DOHH2 (cell line): ENCODE measurements at regions not wholly inside any gene's neighbourhood (a gene's known extent, or its start where the extent isn't known, plus 50 kb on each side); places are given as distances from the start of the nearest gene placed in this dataset.

Experiments used
- H3F3A ChIP-seq: fragments of 200-600 bp; sonication (generic), shearing (Covaris generic); 2 replicates; pipeline ENCODE4 v1.6.0; 2016; ENCODE audit warnings: antibody characterized with exemption, mild to moderate bottlenecking; ENCODE audit not compliant: control insufficient read depth, insufficient read depth
- H3K27ac ChIP-seq: fragments of 200-600 bp; sonication (generic); 2 replicates; pipeline ENCODE4 v1.5.1; 2014; ENCODE audit warnings: low read depth, mild to moderate bottlenecking, low read length, moderate library complexity
- H3K27me3 ChIP-seq: fragments of 200-600 bp; sonication (generic); 2 replicates; pipeline ENCODE4 v1.6.1; 2014; ENCODE audit warnings: mild to moderate bottlenecking, low read length, mixed read lengths; ENCODE audit not compliant: control insufficient read depth
- H3K36me3 ChIP-seq: fragments of 200-600 bp; sonication (generic); 2 replicates; pipeline ENCODE4 v1.6.1; 2014; ENCODE audit warnings: mild to moderate bottlenecking, low read length, moderate library complexity, mixed read lengths; ENCODE audit not compliant: control insufficient read depth
- H3K4me1 ChIP-seq: fragments of 200-600 bp; sonication (generic); 2 replicates; pipeline ENCODE4 v1.6.1; 2014; ENCODE audit warnings: mild to moderate bottlenecking, low read length, mixed read lengths; ENCODE audit not compliant: control insufficient read depth
- H3K4me2 ChIP-seq: fragments of 200-600 bp; sonication (generic); 2 replicates; pipeline ENCODE4 v1.6.0; 2014; ENCODE audit warnings: mild to moderate bottlenecking, low read length, moderate library complexity
- H3K4me3 ChIP-seq: fragments of 200-600 bp; sonication (generic); 2 replicates; pipeline ENCODE4 v1.5.1; 2014; ENCODE audit warnings: mild to moderate bottlenecking, low read length, mixed read lengths
- H3K79me2 ChIP-seq: fragments of 200-600 bp; sonication (generic); 2 replicates; pipeline ENCODE4 v1.6.1; 2014; ENCODE audit warnings: mild to moderate bottlenecking, low read length, mixed read lengths; ENCODE audit not compliant: control insufficient read depth
- H3K9me2 ChIP-seq: fragments of 200-600 bp; sonication (generic); replicated peaks from 2 replicates; pipeline ENCODE4 v1.6.1; 2014; ENCODE audit warnings: mild to moderate bottlenecking, low read length, mixed read lengths; ENCODE audit not compliant: control insufficient read depth
- H3K9me3 ChIP-seq: fragments of 200-600 bp; sonication (generic); 2 replicates; pipeline ENCODE4 v1.6.1; 2014; ENCODE audit warnings: antibody characterized with exemption, low read length, mixed read lengths; ENCODE audit not compliant: control insufficient read depth, insufficient read depth
- H4K20me1 ChIP-seq: fragments of 200-600 bp; sonication (generic); 2 replicates; pipeline ENCODE4 v1.6.0; 2014; ENCODE audit warnings: low read depth, mild to moderate bottlenecking, antibody characterized with exemption, low read length, moderate library complexity; ENCODE audit not compliant: control insufficient read depth, insufficient read depth
- CTCF ChIP-seq: fragments of 200-600 bp; sonication (generic); IDR thresholded peaks from one replicate; pipeline ENCODE4 v1.5.1; 2014; ENCODE audit warnings: antibody characterized with exemption, mild to moderate bottlenecking, low read depth, low read length; ENCODE audit not compliant: poor library complexity, severe bottlenecking
- EZH2phosphoT487 ChIP-seq: fragments of 200-600 bp; sonication (generic); IDR thresholded peaks from 2 replicates; pipeline ENCODE4 v1.6.1; 2017; ENCODE audit warnings: borderline replicate concordance, mild to moderate bottlenecking, antibody characterized with exemption, low read length, moderate library complexity, mixed read lengths

- no peaks in the 10 kb centered on the region for H4K20me1 ChIP-seq
- no peak overlapping the region for H3K4me3 ChIP-seq
- no peaks in the 10 kb centered on the region for H3K9me3 ChIP-seq
- no peaks in the 10 kb centered on the region for H3K79me2 ChIP-seq
- H3K27ac ChIP-seq: no peak overlapping the region
- no peak for TF ChIP-seq EZH2phosphoT487
- TF ChIP-seq CTCF: no peak
- H3K9me2 ChIP-seq: no peaks in the 10 kb centered on the region
- H3K4me1 ChIP-seq: no peaks in the 10 kb centered on the region
- peaks cover 8% of the 10 kb centered on the region; the same call in 1 of the 2 replicates for H3K27me3 ChIP-seq
- no peak overlapping the region for H3K4me2 ChIP-seq
- H3F3A ChIP-seq: no peaks in the 10 kb centered on the region
- no peaks in the 10 kb centered on the region for H3K36me3 ChIP-seq
Observed at GRCh38 chr2:160984426-160985077, 175.7 kb upstream of the TANK start.

DNA sequence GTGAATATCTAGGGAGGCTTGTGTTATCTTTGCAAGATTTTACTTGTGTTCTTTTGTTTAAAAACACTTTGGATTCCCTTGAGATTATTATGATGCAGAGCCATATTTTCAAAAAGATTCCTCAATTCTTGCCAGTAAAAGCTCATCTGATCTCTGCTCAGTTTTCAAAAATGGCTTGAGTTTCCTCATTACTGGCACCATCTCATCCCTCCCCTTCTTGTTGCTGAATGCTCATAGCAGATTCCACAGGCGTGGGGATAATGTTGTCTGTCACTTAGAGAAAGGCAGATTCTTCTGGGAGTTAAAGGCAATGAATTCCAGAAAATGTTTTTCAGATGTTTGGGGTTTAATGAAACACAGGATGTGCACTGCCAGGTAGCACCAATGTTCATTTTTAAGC is 170.4 kb upstream of the TANK start:
- Histone ChIP-seq H3K27me3 (peaks cover 5% of the 10 kb centered on the region; the same call in 1 of the 2 replicates), H3K4me2 (no peak overlapping the region), H3K27ac (no peak overlapping the region), H3K9me2 (no peaks in the 10 kb centered on the region), H3F3A (no peaks in the 10 kb centered on the region), H3K79me2 (no peaks in the 10 kb centered on the region), H3K36me3 (no peaks in the 10 kb centered on the region), H3K4me1 (peaks cover 5% of the 10 kb centered on the region; the same call in 1 of the 2 replicates), H3K9me3 (no peaks in the 10 kb centered on the region), H3K4me3 (no peak overlapping the region), H4K20me1 (no peaks in the 10 kb centered on the region)
- no peak for TF ChIP-seq EZH2phosphoT487
- TF ChIP-seq CTCF: no peak

DNA sequence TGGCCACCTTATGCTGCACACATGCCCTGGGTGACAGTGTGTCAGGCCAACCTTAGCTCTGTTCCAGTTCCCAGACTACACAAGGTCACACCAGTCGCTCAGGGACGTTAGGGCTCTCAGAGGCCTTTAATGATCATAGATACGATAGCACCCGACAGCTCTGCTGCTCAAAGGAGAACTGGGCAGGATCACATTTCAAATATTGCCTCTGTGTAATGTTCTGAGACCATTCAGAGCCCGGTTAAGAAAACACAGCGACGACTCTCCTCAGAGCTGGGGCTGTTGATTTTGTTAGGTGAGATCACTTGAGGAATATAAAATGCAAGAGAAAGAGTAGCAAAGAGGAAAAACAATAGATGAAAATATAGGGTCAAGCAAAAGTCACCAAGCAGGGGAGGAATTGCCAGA is 166.6 kb upstream of the TANK start:
- no peaks in the 10 kb centered on the region for H3K79me2 ChIP-seq
- H3K27ac ChIP-seq: no peak overlapping the region

More for the DNA sequence above, 166.6 kb upstream of the TANK start:
- Histone ChIP-seq H3K4me2 (no peak overlapping the region), H3K4me3 (no peak overlapping the region), H3K27me3 (no peaks in the 10 kb centered on the region), H3K36me3 (no peaks in the 10 kb centered on the region), H4K20me1 (no peaks in the 10 kb centered on the region), H3K4me1 (peaks cover 5% of the 10 kb centered on the region; the same call in 1 of the 2 replicates), H3F3A (no peaks in the 10 kb centered on the region), H3K9me3 (no peaks in the 10 kb centered on the region), H3K9me2 (no peaks in the 10 kb centered on the region)
- no peak for TF ChIP-seq CTCF
- no peak for TF ChIP-seq EZH2phosphoT487
